Heart left ventricle (tissue), 16 donors: ENCODE measurements at regions not wholly inside any gene's neighbourhood (a gene's known extent, or its start where the extent isn't known, plus 50 kb on each side); places are given as distances from the start of the nearest gene placed in this dataset.
A peak's percentile ranks its signal among the peaks of the same experiment; 100 is the strongest.

Experiments
- ATAC-seq, 4 donors: fragments of 200-7000 bp; cut with Tn5 transposase; one replicate each; pipeline ENCODE4 v1.9.1; 2020 to 2022; ENCODE audit warnings: moderate library complexity in 4 of 4, mild to moderate bottlenecking in 3 of 4, moderate number of reproducible peaks in 1 of 4
- DNase-seq, 5 donors: peaks; one replicate each; pipeline ENCODE4 v3.0.0-alpha.2; 2020
- H3K27ac ChIP-seq, 12 donors: fragments of 200-600 bp; sonication (generic) in 4 of 12; one replicate each; pipeline versions ENCODE4 v1.5.0 to v1.8.0; 2016 to 2022; ENCODE audit warnings: mild to moderate bottlenecking in 2 of 12
- H3K27me3 ChIP-seq, 9 donors: fragments of 200-600 bp; sonication (generic) in 2 of 9; one replicate each; pipeline versions ENCODE4 v1.5.1 to v1.8.0; 2016 to 2022; ENCODE audit warnings: mild to moderate bottlenecking in 3 of 9
- H3K36me3 ChIP-seq, 9 donors: fragments of 200-600 bp; sonication (generic) in 2 of 9; one replicate each; pipeline versions ENCODE4 v1.5.0 to v1.8.0; 2018 to 2022; ENCODE audit warnings: mild to moderate bottlenecking in 2 of 9
- H3K4me1 ChIP-seq, 12 donors: fragments of 200-600 bp; sonication (generic) in 4 of 12; one replicate each; pipeline versions ENCODE4 v1.5.0 to v1.8.0; 2016 to 2022; ENCODE audit warnings: mild to moderate bottlenecking in 3 of 12
- H3K4me3 ChIP-seq, 12 donors: fragments of 200-600 bp; sonication (generic) in 4 of 12; one replicate each; pipeline versions ENCODE4 v1.5.0 to v1.8.0; 2017 to 2022; ENCODE audit warnings: mild to moderate bottlenecking in 9 of 12, moderate library complexity in 4 of 12
- H3K9me3 ChIP-seq, 12 donors: fragments of 200-600 bp; sonication (generic) in 4 of 12; one replicate each; pipeline versions ENCODE4 v1.5.0 to v1.8.0; 2016 to 2022; ENCODE audit warnings: mild to moderate bottlenecking in 1 of 12
- POLR2A ChIP-seq, 2 donors: fragments of 450-650 bp; IDR thresholded peaks; one replicate each; pipeline ENCODE4 v1.6.1; 2017; ENCODE audit warnings: antibody characterized with exemption in 2 of 2, mild to moderate bottlenecking in 2 of 2, moderate library complexity in 2 of 2
- WGBS, 4 donors: extraction: QIAGEN DNeasy Blood & Tissue Kit in 2 of 4; methylation state at CpG; one replicate each; pipeline versions ENCODE4 v1.1.5 to v1.1.7; 2013 to 2018; 5-methylcytosine and 5-hydroxymethylcytosine counted together
- intact Hi-C, 10 donors: fragments of 100-400 bp; cut with DNase I; formaldehyde crosslinking; loops; one replicate each; pipeline versions ENCODE4 v1.11.1 to v1.14.2; 2022
- TF ChIP-seq, protein P1 (sequence below), 12 donors: fragments of 200-600 bp; sonication (generic) in 4 of 12; IDR thresholded peaks; one replicate each; pipeline versions ENCODE4 v1.5.0 to v1.8.0; 2018 to 2022; ENCODE audit warnings: antibody characterized with exemption in 12 of 12, mild to moderate bottlenecking in 5 of 12
- donor health status: ischemic (EF 13 %, LVEDD 7.1; RV severe dilation, severe dysfunction).
- donor health status: healthy with polysubstance abuse.
- donor health status: DM: no; HTN: yes; CAD: no.
- donor health status: DM: no; HTN: no; CAD: no.
- donor health status: ischemic (EF 25% LVEDD 6.9; RV normal size, moderate dysfunction).
- donor health status: ischemic (EF 25% LVEDD 5.7; RV mildly dilated, moderate dysfunction).
- donor health status: healthy.
- donor health status: DM: yes; HTN: yes; CAD: no.
- donor health status: ischemic (EF 35%, LVEDD 5.7; RV mildly dilated, moderate dysfunction).
- donor health status: nonischemic (EF 11% LVEDD 7.7; RV severe dilation, severe dysfunction).
- donor health status: DM: yes; HTN: yes; CAD: no.
- donor health status: PGD.
- donor health status: ischemic (EF 29% LVEDD 5.4; RV normal size, mild dysfunction).
- donor health status: nonischemic (EF 23%, LVEDD 6.1; RV moderate dilation, normal function).

GRCh38 chr17:31663576-31663975, 195.5 kb downstream of the COPRS start:
- peaks cover 0 to 38% (median 21%) of the 10 kb centered on the region in 12 donors for H3K9me3 ChIP-seq
- intact Hi-C loops: no loop called here
- H3K4me1 ChIP-seq: no peaks in the 10 kb centered on the region
- TF ChIP-seq, protein P1, sequence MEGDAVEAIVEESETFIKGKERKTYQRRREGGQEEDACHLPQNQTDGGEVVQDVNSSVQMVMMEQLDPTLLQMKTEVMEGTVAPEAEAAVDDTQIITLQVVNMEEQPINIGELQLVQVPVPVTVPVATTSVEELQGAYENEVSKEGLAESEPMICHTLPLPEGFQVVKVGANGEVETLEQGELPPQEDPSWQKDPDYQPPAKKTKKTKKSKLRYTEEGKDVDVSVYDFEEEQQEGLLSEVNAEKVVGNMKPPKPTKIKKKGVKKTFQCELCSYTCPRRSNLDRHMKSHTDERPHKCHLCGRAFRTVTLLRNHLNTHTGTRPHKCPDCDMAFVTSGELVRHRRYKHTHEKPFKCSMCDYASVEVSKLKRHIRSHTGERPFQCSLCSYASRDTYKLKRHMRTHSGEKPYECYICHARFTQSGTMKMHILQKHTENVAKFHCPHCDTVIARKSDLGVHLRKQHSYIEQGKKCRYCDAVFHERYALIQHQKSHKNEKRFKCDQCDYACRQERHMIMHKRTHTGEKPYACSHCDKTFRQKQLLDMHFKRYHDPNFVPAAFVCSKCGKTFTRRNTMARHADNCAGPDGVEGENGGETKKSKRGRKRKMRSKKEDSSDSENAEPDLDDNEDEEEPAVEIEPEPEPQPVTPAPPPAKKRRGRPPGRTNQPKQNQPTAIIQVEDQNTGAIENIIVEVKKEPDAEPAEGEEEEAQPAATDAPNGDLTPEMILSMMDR (IDR thresholded peaks at IDR 0.05): no peak
- TF ChIP-seq POLR2A (IDR thresholded peaks at IDR 0.05): no peak
- WGBS, 4 donors: 83 to 96% (median 91%) methylated on average over 2 of the region's 2 CpGs
- H3K36me3 ChIP-seq: no peaks in the 10 kb centered on the region
- no peak overlapping the region for H3K4me3 ChIP-seq
- no peaks in the 10 kb centered on the region for H3K27me3 ChIP-seq
- no peak overlapping the region for H3K27ac ChIP-seq
- no peak for DNase-seq
- ATAC-seq: no peak

GRCh38 chr17:31660684-31661083, 198.4 kb downstream of the COPRS start:
- no peak for DNase-seq
- ATAC-seq: no peak
- Histone ChIP-seq H3K9me3 (peaks cover 0 to 31% (median 19%) of the 10 kb centered on the region in 12 donors), H3K36me3 (no peaks in the 10 kb centered on the region), H3K4me1 (no peaks in the 10 kb centered on the region), H3K27me3 (no peaks in the 10 kb centered on the region), H3K27ac (no peak overlapping the region), H3K4me3 (no peak overlapping the region)
- TF ChIP-seq, protein P1 (IDR thresholded peaks at IDR 0.05): no peak
- TF ChIP-seq POLR2A (IDR thresholded peaks at IDR 0.05): no peak
- intact Hi-C loops: no loop called here
- 86 to 90% (median 87%) methylated on average over 3 of the region's 3 CpGs for WGBS, 4 donors

GRCh38 chr17:31657876-31658275, 201.2 kb downstream of the COPRS start:
- no peak overlapping the region for H3K27ac ChIP-seq
- intact Hi-C loops: no loop called here
- no peaks in the 10 kb centered on the region for H3K4me1 ChIP-seq
- TF ChIP-seq, protein P1 (IDR thresholded peaks at IDR 0.05): no peak
- TF ChIP-seq POLR2A (IDR thresholded peaks at IDR 0.05): no peak
- no peak for ATAC-seq
- no peaks in the 10 kb centered on the region for H3K27me3 ChIP-seq
- 94 to 100% (median 97%) methylated on average over 4 of the region's 4 CpGs for WGBS, 4 donors
- peaks cover 0 to 12% (median 2%) of the 10 kb centered on the region in 12 donors for H3K9me3 ChIP-seq
- no peaks in the 10 kb centered on the region for H3K36me3 ChIP-seq
- no peak overlapping the region for H3K4me3 ChIP-seq
- DNase-seq: no peak

- intact Hi-C loops: no loop called here
- no peak for TF ChIP-seq POLR2A (IDR thresholded peaks at IDR 0.05)
- TF ChIP-seq, protein P1 (IDR thresholded peaks at IDR 0.05): no peak
- no peak overlapping the region for H3K27ac ChIP-seq
- no peak overlapping the region for H3K4me3 ChIP-seq
- H3K4me1 ChIP-seq: no peaks in the 10 kb centered on the region
- no peaks in the 10 kb centered on the region for H3K36me3 ChIP-seq
- ATAC-seq (peak in 3 of 4 donors; percentile 78 to 84 (median 78)), DNase-seq (peak in 1 of 5 donors; percentile 46)
- no peaks in the 10 kb centered on the region for H3K9me3 ChIP-seq
- no peaks in the 10 kb centered on the region for H3K27me3 ChIP-seq
- WGBS, 4 donors: 86 to 100% (median 89%) methylated on average over 3 to 8 of the region's 8 CpGs
Measured at GRCh38 chr17:31654936-31655335, 204.1 kb downstream of the COPRS start.
